ENCODE measurements at regions not wholly inside any gene's neighbourhood (a gene's known extent, or its start where the extent isn't known, plus 50 kb on each side); places are given as distances from the start of the nearest gene placed in this dataset.

- H4K20me1 ChIP-seq (ENCODE audit: insufficient read depth, low read length): no peaks in the 10 kb centered on the region
- H3K36me3 Mint-ChIP-seq: no peaks in the 10 kb centered on the region
These were observed 206.2 kb upstream of the PTBP2 start for GRCh38 chr1:96515430-96515829.

DNA sequence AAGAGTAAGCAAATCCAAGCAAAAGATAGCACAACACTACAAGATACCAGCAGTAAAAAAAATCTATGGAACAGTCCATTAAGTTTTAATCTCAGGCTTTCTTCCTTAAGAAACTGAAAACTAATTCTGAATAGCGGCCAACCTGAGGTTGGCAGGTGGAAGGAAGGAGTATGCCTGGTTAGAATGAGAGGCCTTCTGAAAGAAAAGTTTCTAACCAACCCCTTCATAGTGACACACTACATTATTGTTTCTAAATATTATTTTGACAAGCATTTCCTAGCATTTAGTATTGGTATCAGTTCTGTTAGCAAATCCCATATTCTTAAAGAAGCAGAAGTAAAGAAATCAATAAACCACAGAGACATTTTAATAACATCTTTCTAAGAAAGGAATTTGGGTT lies 205.7 kb upstream of the PTBP2 start:
- Histone ChIP-seq H3K4me2 (replicated peaks; ENCODE audit: extremely low read depth, low read length, poor library complexity, severe bottlenecking) (no peak overlapping the region), H3K4me3 (replicated peaks in 1 of 3; ENCODE audit: low read depth in 2 of 3, low read length in 3 of 3) (no peak overlapping the region), H3K36me3 (replicated peaks in 1 of 2; ENCODE audit: control insufficient read depth in 1 of 2, insufficient read depth in 2 of 2, low read length in 2 of 2) (no peaks in the 10 kb centered on the region), H3K79me2 (ENCODE audit: insufficient read depth, low read length) (no peaks in the 10 kb centered on the region), H3K9me3 (replicated peaks in 1 of 2; ENCODE audit: control insufficient read depth in 1 of 2, insufficient read depth in 1 of 2, low read length in 2 of 2) (no peaks in the 10 kb centered on the region), H3K4me1 (ENCODE audit: control insufficient read depth in 1 of 2, insufficient read depth in 2 of 2, low read length in 2 of 2) (no peaks in the 10 kb centered on the region), H4K20me1 (ENCODE audit: insufficient read depth, low read length) (no peaks in the 10 kb centered on the region), H3K27ac (ENCODE audit: low read depth in 1 of 2, low read length in 2 of 2) (no peak overlapping the region), H3K9ac (ENCODE audit: insufficient read depth, low read length, poor library complexity, severe bottlenecking) (no peak overlapping the region), H3K27me3 (ENCODE audit: control insufficient read depth in 2 of 2, insufficient read depth in 2 of 2, low read length in 2 of 2) (no peaks in the 10 kb centered on the region), H2AFZ (ENCODE audit: insufficient read depth, low read depth, low read length, poor library complexity, severe bottlenecking) (no peak overlapping the region)
- Mint-ChIP-seq H3K9me3 (peaks cover 0 to 8% (median 2%) of the 10 kb centered on the region in 7 donors), H3K36me3 (no peaks in the 10 kb centered on the region), H3K27ac (no peak overlapping the region), H3K27me3 (ENCODE audit: low read depth in 3 of 3) (no peaks in the 10 kb centered on the region), H3K4me1 (no peaks in the 10 kb centered on the region), H3K4me3 (no peak overlapping the region)
- intact Hi-C loops (cut with micrococcal nuclease): no loop called here
- DNase-seq: no peak
- WGBS (ENCODE audit: insufficient coverage): no CpG with 5 or more reads among the region's 1 CpG
- TF ChIP-seq CTCF (IDR thresholded peaks at IDR 0.05): no peak

More at GRCh38 chr1:96515430-96515829, 206.2 kb upstream of the PTBP2 start:
- no peaks in the 10 kb centered on the region for H3K27me3 Mint-ChIP-seq (ENCODE audit: low read depth in 3 of 3)
- H3K4me3 Mint-ChIP-seq: no peak overlapping the region
- Histone ChIP-seq H3K4me1 (ENCODE audit: control insufficient read depth in 1 of 2, insufficient read depth in 2 of 2, low read length in 2 of 2) (no peaks in the 10 kb centered on the region), H3K9me3 (replicated peaks in 1 of 2; ENCODE audit: control insufficient read depth in 1 of 2, insufficient read depth in 1 of 2, low read length in 2 of 2) (no peaks in the 10 kb centered on the region), H3K27me3 (ENCODE audit: control insufficient read depth in 2 of 2, insufficient read depth in 2 of 2, low read length in 2 of 2) (no peaks in the 10 kb centered on the region), H3K27ac (ENCODE audit: low read depth in 1 of 2, low read length in 2 of 2) (no peak overlapping the region), H3K4me3 (replicated peaks in 1 of 3; ENCODE audit: low read depth in 2 of 3, low read length in 3 of 3) (no peak overlapping the region), H2AFZ (ENCODE audit: insufficient read depth, low read depth, low read length, poor library complexity, severe bottlenecking) (no peak overlapping the region), H3K36me3 (replicated peaks in 1 of 2; ENCODE audit: control insufficient read depth in 1 of 2, insufficient read depth in 2 of 2, low read length in 2 of 2) (no peaks in the 10 kb centered on the region), H3K9ac (ENCODE audit: insufficient read depth, low read length, poor library complexity, severe bottlenecking) (no peak overlapping the region), H3K4me2 (replicated peaks; ENCODE audit: extremely low read depth, low read length, poor library complexity, severe bottlenecking) (no peak overlapping the region), H3K79me2 (ENCODE audit: insufficient read depth, low read length) (no peaks in the 10 kb centered on the region)
- intact Hi-C loops (cut with micrococcal nuclease): no loop called here
- H3K9me3 Mint-ChIP-seq: peaks cover 0 to 8% (median 3%) of the 10 kb centered on the region in 7 donors
- no peak for TF ChIP-seq CTCF (IDR thresholded peaks at IDR 0.05)
- H3K4me1 Mint-ChIP-seq: no peaks in the 10 kb centered on the region
- 100% methylated on average over 1 of the region's 3 CpGs for WGBS (ENCODE audit: insufficient coverage)
- no peak overlapping the region for H3K27ac Mint-ChIP-seq
- DNase-seq: no peak

Data from CD14-positive monocyte (primary cell).